ENCODE measurements at regions not wholly inside any gene's neighbourhood (a gene's known extent, or its start where the extent isn't known, plus 50 kb on each side); places are given as distances from the start of the nearest gene placed in this dataset.

- no peak for ATAC-seq (ENCODE audit: low FRiP score)
- TF ChIP-seq CTCF (IDR thresholded peaks at IDR 0.05), result no peak
- no peak for DNase-seq (ENCODE audit: low spot score)
Observed at GRCh38 chr13:112132619-112133018, 65.7 kb downstream of the SOX1 start.

GRCh38 chr13:112133499-112134390 is 66.8 kb downstream of the SOX1 start:
- ATAC-seq (ENCODE audit: low FRiP score) (no peak), DNase-seq (ENCODE audit: low spot score) (no peak)
- no peak for TF ChIP-seq CTCF (IDR thresholded peaks at IDR 0.05)

GRCh38 chr13:112134391-112135075 is 67.6 kb downstream of the SOX1 start:
- ATAC-seq (ENCODE audit: low FRiP score) (no peak), DNase-seq (ENCODE audit: low spot score) (no peak)
- TF ChIP-seq CTCF (IDR thresholded peaks at IDR 0.05), result no peak

GRCh38 chr13:112136095-112136494 is 69.1 kb downstream of the SOX1 start:
- TF ChIP-seq CTCF (IDR thresholded peaks at IDR 0.05), result no peak
- ATAC-seq (ENCODE audit: low FRiP score) (no peak), DNase-seq (ENCODE audit: low spot score) (no peak)

- ATAC-seq (ENCODE audit: low FRiP score), result no peak
- no peak for DNase-seq (ENCODE audit: low spot score)
- no peak for TF ChIP-seq CTCF (IDR thresholded peaks at IDR 0.05)
Observed at GRCh38 chr13:112137144-112137543, 70.2 kb downstream of the SOX1 start.

GRCh38 chr13:112140366-112140765 is 73.4 kb downstream of the SOX1 start:
- DNase-seq (ENCODE audit: low spot score) (no peak), ATAC-seq (ENCODE audit: low FRiP score) (no peak)
- no peak for TF ChIP-seq CTCF (IDR thresholded peaks at IDR 0.05)
